Thyroid gland (tissue), 4 donors: ENCODE measurements at regions not wholly inside any gene's neighbourhood (a gene's known extent, or its start where the extent isn't known, plus 50 kb on each side); places are given as distances from the start of the nearest gene placed in this dataset.
"Not testable (repeated sequence)": the region's sequence is repeated elsewhere in the genome, so short reads cannot be mapped to it uniquely, and the experiment has no call there.

Experiments used
- DNase-seq, 2 donors: peaks; one replicate each; pipeline ENCODE4 v3.0.0-alpha.2; 2019
- H3K27ac ChIP-seq, 3 donors: fragments of 200-600 bp; sonication (generic); 1 replicate in 2 of 3; 2 replicates in 1 of 3; pipeline ENCODE4 v1.5.1; 2016 to 2019; ENCODE audit warnings: mild to moderate bottlenecking in 1 of 3, moderate library complexity in 1 of 3
- H3K27me3 ChIP-seq: fragments of 200-600 bp; sonication (generic); one replicate; pipeline ENCODE4 v1.5.1; 2019
- H3K36me3 ChIP-seq, 2 donors: fragments of 200-600 bp; sonication (generic); one replicate each; pipeline ENCODE4 v1.5.1; 2016 to 2019
- H3K4me1 ChIP-seq, 2 donors: fragments of 200-600 bp; sonication (generic); one replicate each; pipeline ENCODE4 v1.5.1; 2017 to 2019
- H3K4me3 ChIP-seq, 3 donors: fragments of 200-600 bp; sonication (generic); replicated peaks in 1 of 3; 1 replicate in 2 of 3; 2 replicates in 1 of 3; pipeline ENCODE4 v1.5.1; 2016; ENCODE audit warnings: mild to moderate bottlenecking in 1 of 3
- H3K9me3 ChIP-seq: fragments of 200-600 bp; sonication (generic); one replicate; pipeline ENCODE4 v1.5.1; 2017
- POLR2A ChIP-seq, 2 donors: fragments of 450-650 bp; IDR thresholded peaks; one replicate each; pipeline ENCODE4 v1.6.1; 2017; ENCODE audit warnings: antibody characterized with exemption in 2 of 2, mild to moderate bottlenecking in 2 of 2, moderate library complexity in 1 of 2
- WGBS, 2 donors: methylation state at CpG; one replicate each; pipeline ENCODE4 v1.1.5; 2017; 5-methylcytosine and 5-hydroxymethylcytosine counted together
- intact Hi-C: fragments of 100-400 bp; cut with DNase I; formaldehyde crosslinking; loops from one replicate; pipeline ENCODE4 v1.15.1; 2023
- TF ChIP-seq, protein P1 (sequence below), 6 experiments: fragments of 200-600 bp in 3 of 6; fragments of 450-650 bp in 3 of 6; sonication (generic) in 3 of 6; IDR thresholded peaks; one replicate each; pipeline ENCODE4 v1.5.1; 2016 to 2019; ENCODE audit warnings: antibody characterized with exemption in 6 of 6, mild to moderate bottlenecking in 2 of 6, inconsistent platforms in 1 of 6, moderate library complexity in 1 of 6

DNA sequence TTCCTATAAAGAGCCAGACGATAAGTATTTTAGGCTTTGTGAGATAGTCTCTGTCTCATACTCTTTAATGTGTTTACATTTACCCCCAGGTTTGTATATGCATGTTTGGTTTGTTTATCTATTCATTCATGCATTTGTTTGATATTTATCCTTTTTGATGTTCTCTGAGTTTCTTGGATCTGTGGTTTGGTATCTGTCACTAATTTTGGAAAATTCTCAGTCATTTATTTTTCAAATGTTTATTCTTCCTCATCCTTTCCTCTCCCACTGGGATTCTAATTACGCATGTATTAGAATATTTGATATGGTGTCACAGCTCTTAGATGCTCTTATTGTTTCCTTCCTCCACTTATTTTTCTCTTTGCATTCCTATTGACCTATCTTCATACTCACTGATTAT is 143.2 kb downstream of the KBTBD2 start:
- H3K27ac ChIP-seq, intact Hi-C loops, H3K9me3 ChIP-seq, H3K27me3 ChIP-seq, DNase-seq, H3K4me1 ChIP-seq, H3K36me3 ChIP-seq, H3K4me3 ChIP-seq: not testable (repeated sequence)
- 90 to 93% methylated on average over 2 of the region's 2 CpGs for WGBS, 2 donors

DNA sequence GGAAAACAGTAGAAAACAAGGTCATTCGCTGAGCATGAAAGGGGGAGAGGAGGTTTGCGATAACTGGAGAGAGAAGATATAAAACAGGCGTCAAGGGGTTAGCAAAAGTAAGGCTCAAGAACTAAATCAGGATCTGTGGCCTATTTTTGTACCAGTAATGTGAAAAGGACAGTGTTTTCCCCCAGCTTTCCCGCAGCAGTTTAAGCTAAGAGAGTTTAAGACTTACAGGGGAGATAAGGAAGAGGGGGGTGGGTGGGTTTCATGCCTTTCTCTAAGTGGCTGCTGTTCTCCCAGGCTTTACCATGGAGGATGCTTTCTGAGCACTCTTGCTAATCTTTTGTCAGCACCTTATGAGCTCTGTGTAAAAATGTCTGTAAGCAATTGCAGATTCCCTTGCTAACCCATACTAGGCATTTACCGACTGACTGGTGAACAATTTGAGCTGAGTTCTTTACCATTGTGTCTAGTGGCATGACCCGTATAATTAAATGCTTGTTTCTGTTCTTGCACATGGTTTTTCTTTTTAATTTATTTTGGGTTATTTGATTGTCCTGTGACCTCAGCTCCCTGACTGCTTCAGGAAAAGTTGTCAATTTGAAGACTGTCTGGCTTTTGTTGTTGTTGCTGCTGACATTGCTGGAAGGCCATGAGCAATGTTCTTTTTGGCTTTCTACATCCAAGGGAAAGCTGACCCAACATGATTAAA is 144.0 kb downstream of the KBTBD2 start:
- H3K36me3 ChIP-seq, H3K4me3 ChIP-seq, H3K9me3 ChIP-seq, intact Hi-C loops, H3K27ac ChIP-seq, DNase-seq, H3K4me1 ChIP-seq, H3K27me3 ChIP-seq: not testable (repeated sequence)
- 77 to 78% methylated on average over 6 of the region's 6 CpGs for WGBS, 2 donors

DNA sequence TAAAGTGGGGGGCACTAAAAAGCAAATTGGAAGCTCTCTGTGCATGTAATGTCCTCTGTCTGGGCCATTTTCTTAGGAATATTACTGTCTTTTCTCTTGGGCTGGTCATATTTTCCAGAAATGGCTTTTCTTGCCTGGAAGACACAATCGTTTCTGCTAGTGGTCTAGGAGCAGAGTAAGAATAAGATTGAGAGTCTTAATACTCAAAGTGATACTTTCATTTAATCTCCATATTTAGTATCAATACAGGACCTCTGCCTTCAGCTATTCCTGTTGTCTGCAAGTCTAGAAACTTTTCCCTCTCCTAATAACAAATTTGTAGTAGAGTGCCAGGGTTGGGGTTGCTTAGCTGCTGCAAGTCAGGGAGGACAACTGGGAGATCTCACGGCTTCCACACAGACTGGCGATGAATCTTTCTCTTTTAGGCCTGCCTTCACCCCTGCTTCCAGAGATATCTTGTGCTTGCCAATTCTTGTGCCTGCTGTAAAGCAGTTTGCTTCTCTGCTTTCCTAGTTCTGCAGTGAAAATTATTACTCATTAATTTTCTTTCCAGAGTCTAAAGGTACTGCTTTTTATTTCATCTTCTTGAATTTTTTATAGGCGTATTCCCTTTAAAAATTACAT is 149.6 kb downstream of the KBTBD2 start:
- intact Hi-C loops = not testable (repeated sequence)
- 93 to 94% methylated on average over 4 of the region's 4 CpGs for WGBS, 2 donors

DNA sequence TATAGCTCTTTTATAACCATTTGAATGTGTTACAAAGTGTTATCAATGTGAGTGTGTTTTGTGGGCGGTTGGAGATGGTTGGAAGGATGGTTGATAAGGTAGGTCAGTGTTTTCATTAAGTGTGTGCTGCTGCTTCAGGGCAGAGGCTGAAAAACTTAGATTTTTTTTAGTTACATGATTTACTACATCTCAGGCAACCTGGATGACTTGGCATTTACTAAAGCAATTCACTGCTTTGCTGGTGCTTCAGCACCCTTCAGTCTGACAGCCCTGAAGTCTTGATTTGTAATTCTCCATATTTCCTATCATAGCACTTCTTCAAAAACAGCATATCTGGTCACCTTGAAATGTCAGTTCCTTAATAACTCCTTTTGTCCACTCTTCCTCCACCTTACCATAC is 151.8 kb downstream of the KBTBD2 start:
- H3K36me3 ChIP-seq, DNase-seq, H3K9me3 ChIP-seq, intact Hi-C loops, H3K4me1 ChIP-seq, H3K27ac ChIP-seq, H3K27me3 ChIP-seq, H3K4me3 ChIP-seq: not testable (repeated sequence)
- 84 to 88% methylated on average over 1 of the region's 1 CpG for WGBS, 2 donors

More for the DNA sequence above, 149.6 kb downstream of the KBTBD2 start:
- not testable (repeated sequence) for H3K4me1 ChIP-seq, H3K27ac ChIP-seq, H3K4me3 ChIP-seq, DNase-seq, H3K27me3 ChIP-seq, H3K9me3 ChIP-seq, H3K36me3 ChIP-seq

GRCh38 chr7:32738390-32738789 is 153.2 kb downstream of the KBTBD2 start:
- WGBS, 2 donors = 96 to 100% methylated on average over 3 of the region's 3 CpGs
- H3K4me1 ChIP-seq, H3K36me3 ChIP-seq, H3K9me3 ChIP-seq, H3K4me3 ChIP-seq, H3K27me3 ChIP-seq, DNase-seq, H3K27ac ChIP-seq, intact Hi-C loops: not testable (repeated sequence)

DNA sequence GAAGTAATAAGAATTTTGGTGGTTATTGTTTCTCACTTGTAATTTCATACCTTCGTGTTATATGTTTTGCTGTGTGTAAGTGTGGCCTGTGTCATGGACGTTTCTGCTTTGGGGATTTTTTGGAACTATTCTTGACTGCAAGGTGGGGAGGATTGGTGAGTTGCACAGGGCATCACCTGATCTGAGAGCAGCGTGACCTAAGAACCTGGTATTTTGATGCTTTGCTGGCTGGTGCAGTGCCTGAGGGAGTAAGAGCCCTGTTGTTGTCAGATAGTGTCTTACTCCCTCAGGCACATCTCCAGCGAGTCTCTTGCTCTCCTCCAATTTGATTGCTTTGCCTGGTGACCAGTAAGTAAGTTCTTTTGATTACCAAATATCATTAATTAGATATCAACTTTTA is 158.8 kb downstream of the KBTBD2 start:
- DNase-seq, intact Hi-C loops: not testable (repeated sequence)

DNA sequence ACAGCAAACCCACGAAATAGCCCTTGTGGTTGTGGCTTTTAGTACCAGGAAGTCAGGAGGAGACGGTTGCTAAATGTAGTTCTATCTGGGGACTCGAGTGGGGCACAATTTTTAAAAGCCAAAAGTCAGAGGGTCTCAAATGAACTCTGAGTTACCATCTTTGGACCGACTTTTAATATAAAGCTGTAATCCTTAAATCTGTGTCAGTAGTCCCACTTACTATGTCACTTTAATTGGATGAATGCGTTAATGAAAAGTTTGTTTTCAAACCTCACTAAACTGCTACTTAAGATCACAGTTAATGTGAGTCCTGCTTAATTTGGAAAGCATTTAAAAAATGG is 162.3 kb downstream of the KBTBD2 start:
- WGBS, 2 donors = 20 to 25% methylated on average over 4 to 5 of the region's 5 CpGs
- H3K4me1 ChIP-seq, H3K36me3 ChIP-seq, intact Hi-C loops, H3K27ac ChIP-seq, H3K9me3 ChIP-seq, H3K27me3 ChIP-seq, DNase-seq: not testable (repeated sequence)
- H3K4me3 ChIP-seq = peak overlapping the region in 1 of 3 donors; percentile 45

More for the DNA sequence above, 158.8 kb downstream of the KBTBD2 start:
- not testable (repeated sequence) for H3K36me3 ChIP-seq, H3K27me3 ChIP-seq, H3K9me3 ChIP-seq, H3K4me3 ChIP-seq, H3K4me1 ChIP-seq, H3K27ac ChIP-seq
- WGBS, 2 donors = 84 to 94% methylated on average over 4 of the region's 4 CpGs

DNA sequence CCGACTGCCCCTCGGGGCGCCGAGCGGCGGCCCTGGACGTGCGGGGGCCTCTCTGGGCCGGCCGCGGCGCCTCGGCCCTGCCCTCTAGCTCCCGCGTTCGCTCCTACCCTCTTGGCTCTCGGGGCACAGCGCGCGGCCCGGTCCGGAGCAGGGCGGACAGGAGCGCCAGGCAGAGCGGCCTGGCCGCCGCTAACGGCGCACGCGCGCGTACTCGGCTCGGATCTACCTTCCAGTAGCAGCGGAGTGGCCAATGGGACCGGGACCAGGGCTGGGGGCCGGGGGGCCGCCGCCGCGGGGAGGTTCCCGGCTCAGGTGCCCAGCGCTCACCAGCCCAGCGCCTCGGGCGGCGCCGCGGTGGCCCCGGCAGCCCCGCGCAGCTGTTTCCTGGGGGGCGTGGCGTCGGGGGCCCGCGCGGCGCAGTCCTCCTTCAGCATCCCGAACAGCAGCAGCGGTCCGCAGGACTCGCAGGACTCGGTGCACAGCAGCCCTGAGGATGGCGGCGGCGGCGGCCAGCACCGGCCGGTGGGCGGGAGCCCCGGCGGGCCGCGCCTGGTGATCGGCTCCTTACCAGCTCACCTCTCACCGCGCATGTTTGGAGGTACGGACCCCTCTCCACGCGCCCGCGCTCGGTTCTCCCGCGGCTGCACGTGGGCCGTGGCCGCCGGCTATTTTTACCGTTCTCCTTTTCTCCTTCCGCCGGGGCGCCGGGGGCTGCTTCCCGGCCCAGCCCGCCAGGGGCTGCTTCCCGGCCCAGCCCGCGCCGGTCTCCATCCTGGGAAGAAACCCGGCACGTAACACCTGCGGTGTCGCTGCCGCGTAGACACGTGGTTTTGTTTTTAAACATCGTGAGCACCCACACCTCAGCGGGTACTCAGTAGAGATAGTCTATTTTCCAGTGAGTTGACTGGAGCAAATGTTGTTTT is 162.9 kb downstream of the KBTBD2 start:
- H3K4me1 ChIP-seq, H3K36me3 ChIP-seq, H3K9me3 ChIP-seq, H3K27me3 ChIP-seq, intact Hi-C loops: not testable (repeated sequence)
- TF ChIP-seq POLR2A (IDR thresholded peaks at IDR 0.05) = peak in 1 of 2 donors; percentile 41
- TF ChIP-seq, protein P1, sequence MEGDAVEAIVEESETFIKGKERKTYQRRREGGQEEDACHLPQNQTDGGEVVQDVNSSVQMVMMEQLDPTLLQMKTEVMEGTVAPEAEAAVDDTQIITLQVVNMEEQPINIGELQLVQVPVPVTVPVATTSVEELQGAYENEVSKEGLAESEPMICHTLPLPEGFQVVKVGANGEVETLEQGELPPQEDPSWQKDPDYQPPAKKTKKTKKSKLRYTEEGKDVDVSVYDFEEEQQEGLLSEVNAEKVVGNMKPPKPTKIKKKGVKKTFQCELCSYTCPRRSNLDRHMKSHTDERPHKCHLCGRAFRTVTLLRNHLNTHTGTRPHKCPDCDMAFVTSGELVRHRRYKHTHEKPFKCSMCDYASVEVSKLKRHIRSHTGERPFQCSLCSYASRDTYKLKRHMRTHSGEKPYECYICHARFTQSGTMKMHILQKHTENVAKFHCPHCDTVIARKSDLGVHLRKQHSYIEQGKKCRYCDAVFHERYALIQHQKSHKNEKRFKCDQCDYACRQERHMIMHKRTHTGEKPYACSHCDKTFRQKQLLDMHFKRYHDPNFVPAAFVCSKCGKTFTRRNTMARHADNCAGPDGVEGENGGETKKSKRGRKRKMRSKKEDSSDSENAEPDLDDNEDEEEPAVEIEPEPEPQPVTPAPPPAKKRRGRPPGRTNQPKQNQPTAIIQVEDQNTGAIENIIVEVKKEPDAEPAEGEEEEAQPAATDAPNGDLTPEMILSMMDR (IDR thresholded peaks at IDR 0.05) = peak in 1 of 6 experiments; percentile 18
- DNase-seq = peak; percentile 81
- 0% methylated on average over 5 of the region's 111 CpGs; no CpG with 5 or more reads in 1 of the 2 donors for WGBS, 2 donors
- peak overlapping the region; percentile 69 to 86 (median 83) for H3K27ac ChIP-seq
- H3K4me3 ChIP-seq = peak overlapping the region; percentile 35 to 71 (median 45)
